ENCODE measurements at regions not wholly inside any gene's neighbourhood (a gene's known extent, or its start where the extent isn't known, plus 50 kb on each side); places are given as distances from the start of the nearest gene placed in this dataset.

DNA sequence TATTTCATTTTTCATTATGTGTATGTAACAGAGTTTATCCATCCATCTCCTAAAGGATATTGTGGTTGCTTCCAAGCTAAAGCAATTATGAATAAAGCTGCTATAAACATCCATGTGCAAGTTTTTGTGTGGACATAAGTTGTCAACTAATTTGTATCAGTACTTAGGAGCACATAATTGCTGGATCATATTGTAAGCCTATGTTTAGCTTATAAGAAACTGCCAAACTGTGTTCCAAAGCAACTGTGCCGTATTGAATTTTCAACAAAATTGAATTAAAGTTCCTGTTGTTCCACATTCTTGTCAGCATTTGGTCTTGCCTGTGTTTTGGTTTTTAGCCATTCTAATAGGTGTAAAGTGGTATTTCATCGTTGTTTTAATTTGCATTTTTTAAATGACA lies 416.9 kb downstream of the SLC6A15 start:
- TF ChIP-seq GABPA (IDR thresholded peaks at IDR 0.05 in 1 of 2, conservative IDR thresholded peaks at IDR 0.05 in 1 of 2) = no peak
- TF ChIP-seq CTCF (IDR thresholded peaks at IDR 0.05; ENCODE audit: low read depth, low read length, missing input control) = no peak
- TF ChIP-seq YY1 (IDR thresholded peaks at IDR 0.05) = no peak
- no peak for TF ChIP-seq HNF4G (IDR thresholded peaks at IDR 0.05)
- TF ChIP-seq TAF1 (conservative IDR thresholded peaks at IDR 0.05) = no peak
- TF ChIP-seq ZBTB33 (IDR thresholded peaks at IDR 0.05) = no peak
- TF ChIP-seq, protein P1, sequence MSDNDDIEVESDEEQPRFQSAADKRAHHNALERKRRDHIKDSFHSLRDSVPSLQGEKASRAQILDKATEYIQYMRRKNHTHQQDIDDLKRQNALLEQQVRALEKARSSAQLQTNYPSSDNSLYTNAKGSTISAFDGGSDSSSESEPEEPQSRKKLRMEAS (IDR thresholded peaks at IDR 0.05) = no peak
- TF ChIP-seq RAD21 (IDR thresholded peaks at IDR 0.05) = no peak
- no peak for TF ChIP-seq REST (IDR thresholded peaks at IDR 0.05)
- TF ChIP-seq, protein P2, sequence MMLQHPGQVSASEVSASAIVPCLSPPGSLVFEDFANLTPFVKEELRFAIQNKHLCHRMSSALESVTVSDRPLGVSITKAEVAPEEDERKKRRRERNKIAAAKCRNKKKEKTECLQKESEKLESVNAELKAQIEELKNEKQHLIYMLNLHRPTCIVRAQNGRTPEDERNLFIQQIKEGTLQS (IDR thresholded peaks at IDR 0.05) = no peak
